GM18858 (cell line): ENCODE measurements at regions not wholly inside any gene's neighbourhood (a gene's known extent, or its start where the extent isn't known, plus 50 kb on each side); places are given as distances from the start of the nearest gene placed in this dataset.
"Not testable (repeated sequence)": the region's sequence is repeated elsewhere in the genome, so short reads cannot be mapped to it uniquely, and the experiment has no call there.

Source experiments
- ATAC-seq: cut with Tn5 transposase; IDR thresholded peaks from one replicate; pipeline ENCODE4 v1.9.1; 2021; ENCODE audit not compliant: unreplicated experiment

DNA sequence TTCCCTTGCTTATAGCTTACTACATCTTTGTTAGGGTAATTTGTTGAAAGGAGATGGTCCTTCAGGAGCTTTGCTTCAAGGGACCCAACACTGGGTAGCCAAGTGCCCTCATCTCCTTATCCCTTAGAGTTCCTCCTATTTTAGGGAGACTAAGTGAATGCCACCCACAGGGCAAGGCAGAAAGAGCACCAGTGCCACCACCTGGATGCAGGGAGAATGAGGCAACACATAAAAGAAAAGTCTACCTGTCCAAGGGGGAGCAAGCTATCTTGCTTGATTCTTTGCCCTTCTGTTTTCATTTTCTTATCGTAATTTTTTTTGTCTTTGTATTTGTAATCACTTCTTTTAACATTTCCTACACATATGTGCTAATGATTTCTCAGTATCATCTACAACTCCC lies 205.5 kb downstream of the NPR3 start:
- no peak for ATAC-seq

DNA sequence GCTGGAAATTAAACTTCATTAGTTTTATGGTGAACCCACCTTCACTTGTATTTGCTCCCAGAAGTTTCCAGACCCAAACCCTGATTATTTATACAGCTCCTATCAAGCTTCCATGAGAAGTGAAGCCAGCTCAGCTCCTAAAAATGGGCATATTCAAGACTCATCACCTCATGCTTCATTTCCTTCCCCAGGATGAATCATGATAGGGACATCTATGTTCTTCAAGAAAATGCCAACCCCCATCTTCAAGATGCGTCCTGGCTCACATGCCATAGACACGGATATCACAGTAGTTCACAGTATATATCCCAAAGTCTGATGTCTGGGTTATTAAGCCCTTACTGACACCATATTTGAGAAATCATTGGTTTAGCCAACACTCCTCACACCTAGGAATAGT lies 217.6 kb downstream of the NPR3 start:
- no peak for ATAC-seq

DNA sequence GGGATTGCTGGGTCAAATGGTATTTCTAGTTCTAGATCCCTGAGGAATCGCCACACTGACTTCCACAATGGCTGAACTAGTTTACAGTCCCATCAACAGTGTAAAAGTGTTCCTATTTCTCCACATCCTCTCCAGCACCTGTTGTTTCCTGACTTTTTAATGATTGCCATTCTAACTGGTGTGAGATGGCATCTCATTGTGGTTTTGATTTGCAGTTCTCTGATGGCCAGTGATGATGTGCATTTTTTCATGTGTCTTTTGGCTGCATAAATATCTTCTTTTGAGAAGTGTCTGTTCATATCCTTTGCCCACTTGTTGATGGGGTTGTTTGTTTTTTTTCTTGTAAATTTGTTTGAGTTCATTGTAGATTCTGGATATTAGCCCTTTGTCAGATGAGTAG lies 220.3 kb downstream of the NPR3 start:
- not testable (repeated sequence) for ATAC-seq

DNA sequence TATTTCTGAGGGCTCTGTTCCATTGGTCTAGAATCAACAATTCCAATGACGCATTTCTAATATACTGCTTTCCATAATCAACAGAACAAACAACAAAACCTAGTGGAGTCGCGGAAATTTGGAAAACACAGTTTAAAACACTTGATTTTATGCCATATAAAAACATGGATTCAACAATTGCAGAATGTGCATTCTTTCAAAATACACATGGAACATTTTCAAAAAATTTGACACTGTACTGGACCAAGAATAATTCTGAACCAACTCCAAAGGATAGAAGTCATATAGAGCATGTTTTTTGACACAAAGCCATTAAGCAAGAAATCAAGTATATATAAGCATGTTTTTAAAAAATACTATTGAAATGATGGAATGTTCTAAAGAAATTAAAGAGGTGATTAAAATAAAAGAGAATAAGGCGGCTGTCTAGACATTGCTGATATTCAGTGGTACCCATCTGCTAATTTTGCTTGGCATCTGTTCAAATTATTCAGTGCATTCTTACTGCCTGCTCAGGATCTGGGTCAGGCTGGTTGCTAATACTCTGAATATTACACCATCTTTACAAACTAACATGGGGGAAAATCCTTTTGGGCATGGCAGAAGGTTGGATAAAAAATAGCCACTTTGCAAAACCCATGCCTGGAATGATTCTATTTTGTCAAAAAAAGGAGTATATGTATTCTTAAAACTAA lies 221.3 kb downstream of the NPR3 start:
- no peak for ATAC-seq

DNA sequence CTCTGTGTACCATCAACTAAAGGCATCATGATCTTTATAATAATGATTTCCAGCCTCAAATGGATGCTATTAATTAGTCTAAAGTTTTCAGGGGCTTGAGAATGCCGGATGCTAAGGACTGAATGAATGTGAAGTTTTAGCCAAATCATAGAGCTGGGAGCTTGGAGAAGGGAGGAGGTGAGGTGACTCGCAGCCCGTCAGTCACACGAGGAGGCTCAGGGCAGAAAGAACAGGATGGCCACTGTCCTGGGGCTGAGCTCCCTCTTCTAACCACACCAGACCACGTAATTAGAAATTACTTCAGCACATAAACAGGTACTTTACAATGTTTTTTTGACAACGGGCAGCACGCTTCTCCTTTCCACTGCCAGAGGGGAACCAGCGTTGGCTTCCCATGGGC lies 222.6 kb downstream of the NPR3 start:
- no peak for ATAC-seq

DNA sequence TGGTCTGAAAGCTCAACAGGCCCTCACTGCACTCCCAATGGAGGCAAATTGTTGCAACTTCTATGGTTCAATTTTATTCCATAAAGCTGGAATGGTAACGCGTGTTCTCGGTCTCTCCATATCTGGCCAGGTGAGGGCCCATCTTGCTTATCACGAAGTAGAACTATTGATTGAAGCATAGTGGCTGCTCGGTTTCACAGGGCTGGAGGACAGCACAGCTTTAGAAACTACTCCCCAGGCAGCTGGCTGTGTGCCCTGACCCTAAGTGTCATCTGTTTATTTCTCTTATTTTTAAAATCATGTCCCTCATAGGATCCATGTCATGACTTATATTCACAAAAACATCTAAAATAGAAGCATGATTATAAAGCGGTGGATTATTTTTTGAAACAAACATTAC lies 223.4 kb downstream of the NPR3 start:
- no peak for ATAC-seq

DNA sequence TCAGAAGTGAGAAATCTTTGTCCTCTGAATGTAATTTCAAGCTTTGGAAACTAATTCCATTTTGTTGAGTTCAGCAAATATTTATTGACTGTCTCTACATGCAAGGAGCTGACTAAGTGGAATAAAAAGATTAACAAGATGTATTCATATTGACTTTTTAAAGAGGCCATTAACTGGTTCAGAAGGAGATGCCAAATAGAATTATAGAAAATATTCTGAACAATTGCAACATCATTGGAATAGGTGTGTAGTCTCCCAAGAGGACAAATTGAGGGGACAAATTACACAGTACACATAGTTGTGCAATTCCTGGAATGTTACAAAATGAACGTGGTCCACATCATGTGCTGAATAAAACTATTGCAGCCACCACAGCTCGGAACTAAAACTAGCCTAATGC lies 224.2 kb downstream of the NPR3 start:
- no peak for ATAC-seq

DNA sequence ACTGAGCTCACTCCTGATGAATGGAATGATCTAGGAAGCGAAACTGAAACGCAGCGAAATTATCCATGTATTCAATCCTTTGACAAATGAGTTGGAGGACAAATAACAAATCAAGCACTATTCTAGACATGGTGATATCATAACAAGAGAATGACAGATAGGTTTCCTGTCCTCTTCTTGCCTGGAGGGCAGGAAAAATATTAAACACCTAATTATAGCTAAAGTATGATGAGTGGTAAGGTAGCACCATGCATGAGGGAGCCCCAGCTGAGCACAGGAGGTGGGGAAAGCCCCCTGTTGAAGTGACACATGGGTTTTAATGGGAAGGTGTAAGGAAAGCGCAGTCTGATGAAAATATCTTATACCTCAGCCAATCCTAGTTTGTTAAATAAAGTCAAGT lies 225.2 kb downstream of the NPR3 start:
- ATAC-seq = no peak

DNA sequence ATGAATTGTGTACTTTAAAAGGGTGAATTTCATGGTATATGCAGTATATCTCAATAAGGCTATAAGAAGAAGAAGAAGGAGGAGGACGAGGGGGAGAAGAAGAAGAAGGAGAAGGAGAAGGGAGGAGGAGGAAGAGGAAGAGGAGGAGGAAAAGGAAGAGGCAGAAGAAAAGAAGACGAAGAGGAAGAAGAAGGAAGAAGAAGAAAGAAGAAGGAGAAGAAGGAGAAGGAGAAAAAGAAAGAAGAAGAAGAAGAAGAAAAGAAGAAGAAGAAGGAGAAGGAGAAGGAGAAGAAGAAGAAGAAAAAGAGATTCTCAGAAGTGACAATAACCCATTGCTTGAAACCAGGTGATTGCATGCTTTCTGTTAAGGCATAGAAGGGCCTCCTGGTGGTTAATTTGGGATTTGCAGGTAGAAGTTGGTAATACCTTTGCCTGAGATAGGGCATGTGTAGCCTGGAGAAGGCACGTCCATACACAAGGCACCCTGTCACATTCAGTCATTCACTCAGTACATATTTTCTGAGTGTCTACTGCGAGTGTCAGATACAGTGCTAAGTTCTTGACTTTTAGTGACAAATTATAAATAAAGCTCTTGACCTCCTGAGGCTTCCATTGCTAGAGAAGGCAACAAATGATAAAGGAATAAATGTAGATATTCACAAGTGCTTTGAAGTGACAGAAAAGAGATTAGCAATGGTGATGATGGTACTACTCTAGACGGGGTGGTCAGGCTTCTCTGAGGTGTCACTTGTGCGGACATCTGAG lies 231.3 kb downstream of the NPR3 start:
- peak; percentile 89 for ATAC-seq

DNA sequence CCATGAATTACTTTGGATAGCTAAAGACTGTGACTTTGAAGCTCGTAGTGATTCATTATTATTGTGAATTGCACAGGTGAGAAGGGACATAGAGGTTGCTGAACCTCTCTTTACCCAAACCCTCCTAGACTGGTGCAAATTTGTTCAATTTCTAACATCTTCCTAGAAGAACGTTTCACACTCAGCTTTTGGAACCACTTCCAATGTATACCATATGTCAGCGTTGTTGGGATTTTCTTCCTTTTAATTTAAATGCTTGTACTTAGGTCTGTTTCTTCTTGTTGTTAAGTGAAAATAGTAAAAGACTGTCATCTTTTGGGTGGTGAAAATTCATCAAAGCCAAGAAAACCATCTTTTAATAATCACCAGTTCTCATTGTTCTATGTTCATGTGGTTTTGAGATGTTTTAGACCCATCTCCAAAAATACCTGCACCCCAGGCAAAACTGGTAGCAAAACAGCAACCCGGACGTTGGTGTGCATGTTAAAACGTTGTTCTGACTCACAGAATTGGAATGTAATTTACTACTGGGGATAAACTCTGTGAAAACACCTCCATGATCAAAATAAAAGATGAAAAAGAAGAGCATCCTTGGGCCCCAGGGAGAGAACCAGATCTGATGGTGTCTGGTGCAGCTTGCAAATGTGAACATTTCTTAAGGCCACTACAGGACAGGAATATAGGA lies 238.3 kb downstream of the NPR3 start:
- ATAC-seq = no peak

DNA sequence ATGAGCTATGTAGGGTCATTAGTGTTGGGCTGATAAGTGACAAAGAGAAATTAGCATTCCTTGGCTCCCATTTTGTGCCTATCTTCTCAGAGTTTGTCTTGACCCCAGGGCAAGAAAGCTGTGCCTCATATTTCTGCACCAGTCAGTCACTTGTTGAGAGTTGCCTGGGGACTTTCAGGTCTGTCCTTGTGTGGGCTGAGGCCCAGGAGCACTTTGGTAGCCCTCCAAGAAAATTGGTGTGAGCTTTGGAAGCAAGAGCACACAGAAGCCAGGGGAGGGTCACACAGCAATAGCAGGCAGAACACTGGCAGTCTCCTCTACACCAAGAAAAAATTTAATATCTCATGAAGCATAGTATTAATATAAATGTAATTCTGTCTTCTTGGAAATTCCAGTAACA lies 239.9 kb downstream of the NPR3 start:
- no peak for ATAC-seq

DNA sequence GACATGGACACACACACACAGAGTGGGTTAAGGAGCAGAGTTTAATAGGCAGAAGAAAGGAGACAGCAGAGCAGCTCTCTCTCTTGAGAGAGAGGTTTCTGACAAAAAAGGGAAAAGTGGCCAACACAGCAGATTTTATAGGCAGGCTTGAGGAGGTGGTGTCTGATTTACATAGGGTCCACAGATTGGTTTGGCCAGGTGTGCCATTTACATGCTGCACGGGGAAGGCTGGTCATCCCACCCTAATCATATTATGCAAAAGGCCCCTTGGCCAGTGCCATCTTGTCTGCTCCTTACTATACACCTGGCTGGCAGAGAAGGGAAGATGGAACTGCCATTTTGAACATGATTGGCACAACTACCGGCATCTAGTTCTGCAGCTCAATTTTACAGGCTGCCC lies 240.8 kb downstream of the NPR3 start:
- ATAC-seq = no peak

DNA sequence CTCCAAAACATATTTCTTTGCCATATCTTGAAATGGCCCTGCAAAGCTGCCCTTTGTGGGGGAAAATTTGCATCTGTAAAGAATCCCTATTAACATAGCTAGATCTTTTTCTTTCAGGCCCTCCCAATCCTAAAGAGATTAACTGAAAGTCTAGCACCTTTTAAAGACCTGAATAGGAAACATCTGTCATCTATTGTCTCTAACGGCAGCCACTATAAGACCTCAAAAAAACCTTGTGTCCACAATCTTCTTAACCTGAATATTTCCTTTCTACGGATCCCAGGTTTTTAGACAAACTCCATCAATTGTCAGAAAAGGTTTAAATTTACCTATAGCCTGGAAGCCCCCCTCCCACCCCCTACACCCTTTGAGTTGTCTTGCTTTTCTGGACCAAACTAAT lies 241.3 kb downstream of the NPR3 start:
- ATAC-seq = not testable (repeated sequence)

DNA sequence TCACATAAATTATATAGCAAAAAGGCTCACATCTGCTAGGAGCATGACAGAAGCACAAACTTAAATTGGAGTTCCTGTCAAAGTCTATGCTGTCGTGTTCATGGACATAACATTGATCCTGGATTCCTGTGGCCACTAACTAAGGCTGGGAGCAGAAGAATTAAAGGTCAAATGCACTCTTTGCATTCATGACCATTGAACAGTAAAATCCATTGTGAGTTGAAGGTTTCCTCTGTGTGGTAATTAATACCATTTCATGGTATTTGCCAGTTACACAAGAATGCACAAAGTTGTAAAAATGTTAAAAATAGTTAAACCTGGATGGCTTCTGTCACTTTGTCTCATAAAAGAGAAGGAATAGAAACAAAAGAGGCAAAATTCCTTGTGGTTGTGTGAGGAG lies 242.6 kb downstream of the NPR3 start:
- no peak for ATAC-seq

DNA sequence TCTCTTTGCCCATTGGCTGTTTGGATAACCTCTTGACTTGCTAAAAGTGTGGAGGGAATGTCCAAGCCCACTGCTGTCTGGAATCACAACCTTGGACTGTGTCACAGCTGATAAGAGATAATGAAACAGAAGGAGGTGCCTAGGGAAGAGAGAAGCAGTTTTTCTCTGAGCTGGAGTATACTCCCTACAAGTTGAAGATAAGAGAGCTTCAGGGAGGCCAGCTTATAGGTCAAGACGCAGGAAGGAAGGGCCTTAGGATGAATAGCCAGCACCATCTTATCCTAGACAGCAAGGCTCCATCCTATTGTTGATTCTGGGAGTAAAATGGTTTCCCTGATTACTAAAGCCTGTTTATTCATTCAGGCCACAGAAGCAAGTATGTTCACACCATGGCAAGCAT lies 244.7 kb downstream of the NPR3 start:
- ATAC-seq = no peak

DNA sequence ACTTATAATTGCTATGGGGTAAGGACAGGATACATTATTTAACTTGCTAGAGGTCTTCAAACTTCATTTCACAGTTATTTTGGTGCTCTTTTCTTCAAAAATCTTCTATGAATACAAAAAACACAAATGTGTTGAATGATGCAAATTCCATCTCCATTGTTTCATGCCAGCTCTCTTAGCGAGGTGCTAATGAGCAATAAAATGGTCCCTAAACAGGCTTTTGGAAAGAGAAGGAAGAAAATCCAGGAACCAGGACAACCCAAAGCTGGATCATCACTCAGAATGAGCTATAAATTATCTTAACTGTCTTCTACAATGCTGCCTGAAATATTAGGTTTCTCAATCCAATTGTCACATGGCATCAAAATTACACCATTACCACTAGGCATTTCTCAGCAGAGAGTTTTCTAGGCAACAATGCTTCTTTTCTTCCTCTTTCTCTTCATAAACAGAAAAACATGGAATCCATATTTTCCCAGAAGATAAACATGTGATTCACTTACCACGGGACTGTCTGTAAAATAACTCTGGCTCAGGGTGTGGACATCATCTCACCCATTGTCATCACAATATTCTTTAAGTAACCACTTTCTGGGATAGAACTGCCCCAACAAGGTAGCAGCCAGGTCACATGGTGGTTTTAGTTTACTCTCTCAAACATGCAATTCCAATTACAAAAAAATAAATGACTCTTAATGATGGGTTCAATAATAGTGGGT lies 249.4 kb downstream of the NPR3 start:
- ATAC-seq = no peak

DNA sequence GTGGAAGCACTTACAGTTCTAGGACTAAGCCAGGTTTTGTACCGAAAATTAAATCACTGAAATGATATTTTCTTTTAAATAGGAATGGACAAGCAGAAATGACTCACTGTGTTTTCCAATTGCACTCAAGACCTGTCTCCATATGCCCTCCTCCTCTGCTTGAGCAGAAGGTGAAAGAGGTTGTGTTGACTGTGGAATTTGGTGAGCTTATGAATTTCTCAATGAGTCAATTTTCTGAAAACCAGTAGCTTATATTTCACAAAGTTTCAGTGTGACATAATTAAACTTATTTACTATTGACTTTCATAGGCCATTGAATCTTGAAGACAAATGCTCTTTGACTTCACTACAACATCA lies 249.9 kb downstream of the NPR3 start:
- ATAC-seq = no peak

DNA sequence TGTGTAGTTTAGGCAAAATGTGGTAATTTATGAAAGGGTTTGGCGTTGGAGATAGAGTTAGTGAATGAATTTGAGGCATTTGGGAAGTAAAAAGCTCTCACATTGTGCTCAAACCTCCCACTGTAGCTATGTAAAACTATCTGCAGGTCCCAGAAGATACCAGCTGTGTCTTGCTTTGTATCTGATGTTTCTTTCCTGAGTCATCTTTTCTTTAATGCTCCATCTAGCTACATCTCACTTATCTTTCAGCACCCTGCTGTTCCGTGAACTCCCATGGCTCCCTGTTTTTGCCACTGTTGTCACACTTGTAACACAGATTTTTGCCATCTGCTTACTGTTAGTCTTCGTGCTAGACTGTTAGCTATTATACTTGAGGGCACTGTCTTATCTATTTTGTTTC lies 253.1 kb downstream of the NPR3 start:
- no peak for ATAC-seq

DNA sequence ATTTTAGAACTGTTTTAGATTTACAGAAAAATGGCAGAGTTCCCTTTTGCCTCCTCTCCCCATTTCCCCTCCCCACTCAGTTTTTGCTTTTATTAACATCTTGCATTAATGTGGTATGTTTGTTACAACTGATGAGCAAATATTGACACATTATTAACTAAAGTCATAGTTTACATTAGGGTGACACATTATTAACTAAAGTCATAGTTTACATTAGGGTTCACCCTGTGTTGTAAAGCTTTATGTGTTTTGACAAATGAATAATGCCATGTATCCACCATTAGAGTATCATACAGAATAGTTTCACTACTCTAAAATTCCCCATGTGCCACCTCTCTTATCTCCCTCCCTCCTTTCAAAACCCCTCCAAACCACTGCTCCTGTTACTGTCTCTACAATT lies 262.5 kb downstream of the NPR3 start:
- ATAC-seq = no peak

DNA sequence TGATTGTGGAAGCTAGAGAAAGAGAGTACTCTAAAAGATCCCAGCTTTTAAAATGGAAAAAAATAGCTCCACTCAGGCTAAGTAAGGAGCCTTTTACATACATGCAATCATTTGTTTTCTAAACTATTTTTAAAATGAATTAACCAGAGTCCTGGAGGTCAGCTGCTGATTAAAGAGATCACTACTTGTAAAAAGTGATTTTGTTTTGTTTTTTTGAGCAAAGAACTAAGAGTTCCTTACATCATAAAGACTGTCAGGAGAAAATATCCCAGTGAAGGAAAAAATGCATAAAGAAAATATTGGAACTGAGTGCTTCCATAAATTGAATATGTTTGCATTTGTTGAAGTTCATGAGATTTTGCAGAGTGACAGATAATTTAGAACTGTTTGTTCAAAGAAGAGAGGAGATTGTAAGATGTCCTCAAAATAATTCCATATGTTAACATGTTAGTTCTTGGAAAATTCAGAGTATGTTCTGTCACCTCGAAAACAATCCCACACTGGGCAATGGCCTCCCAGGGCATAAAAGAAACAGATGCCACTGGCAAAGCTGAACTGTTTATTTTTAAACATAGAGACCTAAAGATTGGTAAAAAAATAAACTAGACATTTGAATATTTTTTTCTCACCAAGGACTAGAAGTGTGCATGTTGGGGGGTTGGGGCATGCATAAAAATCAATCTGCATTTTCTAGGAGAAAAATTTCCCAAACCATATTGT lies 264.7 kb downstream of the NPR3 start:
- ATAC-seq = no peak

DNA sequence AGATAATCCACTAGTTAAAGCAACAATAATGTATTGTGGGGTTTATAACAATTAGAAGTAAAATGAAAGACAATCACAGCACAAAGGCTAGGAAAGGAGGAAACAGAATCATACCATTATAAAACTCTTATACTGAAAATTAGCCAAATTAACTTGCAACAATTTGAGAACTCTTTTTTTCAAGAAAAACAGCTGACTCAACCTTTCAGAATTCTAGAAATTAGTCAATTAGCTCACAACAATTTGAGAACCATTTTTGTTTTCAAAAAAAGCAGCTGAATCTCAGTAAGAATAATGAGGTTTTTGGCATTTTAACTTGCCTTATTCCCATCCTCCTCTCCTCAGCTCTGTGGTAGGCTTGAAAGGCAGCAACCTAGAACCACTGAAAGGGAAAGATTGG lies 269.9 kb downstream of the NPR3 start:
- no peak for ATAC-seq
